Activated CD4-positive, alpha-beta T cell treated with anti-CD3 and anti-CD28 coated beads, Interleukin-2, amount 50 U/mL, for 16 hours (primary cell): ENCODE measurements at regions not wholly inside any gene's neighbourhood (a gene's known extent, or its start where the extent isn't known, plus 50 kb on each side); places are given as distances from the start of the nearest gene placed in this dataset.

ENCODE experiments used
- DNase-seq: peaks from one replicate; pipeline ENCODE4 v3.0.0-alpha.2; 2020

DNA sequence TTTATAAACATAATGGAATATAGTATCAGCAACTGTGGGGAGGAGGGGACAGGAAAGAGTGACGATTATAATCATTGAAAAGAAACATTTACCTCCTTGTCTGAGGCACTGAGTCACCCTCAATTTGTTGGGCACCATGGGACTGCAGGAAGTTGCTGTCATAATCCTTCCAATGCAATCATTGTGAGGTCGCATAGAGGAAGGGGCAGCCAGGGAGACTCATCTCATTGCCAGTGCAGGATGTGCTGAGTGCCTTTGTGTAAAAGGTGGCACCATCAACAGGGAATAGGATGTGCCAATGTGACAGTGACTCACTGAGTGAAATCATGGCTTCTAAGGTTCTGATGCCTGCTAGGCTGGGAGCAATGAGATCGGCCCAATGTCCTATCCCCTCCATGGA is 300.4 kb upstream of the ADAMTS9 start:
- DNase-seq: no peak

DNA sequence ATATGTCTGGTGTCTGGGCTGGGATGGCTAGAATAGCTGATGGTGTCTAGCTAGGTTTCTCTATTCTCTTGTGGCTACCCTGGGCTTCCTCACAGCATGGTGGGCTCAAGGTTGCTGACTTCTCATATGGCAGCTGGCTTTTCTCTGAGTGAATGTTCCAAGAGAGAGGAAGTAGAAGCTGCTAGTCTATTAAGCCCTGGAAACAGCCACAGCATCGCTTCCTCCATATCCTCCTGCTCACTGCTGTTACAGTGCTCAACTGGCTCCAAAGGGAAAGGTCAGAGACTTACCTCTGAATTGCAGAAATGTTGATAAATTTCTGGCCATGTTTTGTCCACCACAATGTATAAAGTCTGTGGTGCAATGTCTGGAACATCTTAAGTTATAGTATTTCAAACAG is 299.9 kb upstream of the ADAMTS9 start:
- DNase-seq: no peak

GRCh38 chr3:64985072-64985471 is 297.3 kb upstream of the ADAMTS9 start:
- no peak for DNase-seq

DNA sequence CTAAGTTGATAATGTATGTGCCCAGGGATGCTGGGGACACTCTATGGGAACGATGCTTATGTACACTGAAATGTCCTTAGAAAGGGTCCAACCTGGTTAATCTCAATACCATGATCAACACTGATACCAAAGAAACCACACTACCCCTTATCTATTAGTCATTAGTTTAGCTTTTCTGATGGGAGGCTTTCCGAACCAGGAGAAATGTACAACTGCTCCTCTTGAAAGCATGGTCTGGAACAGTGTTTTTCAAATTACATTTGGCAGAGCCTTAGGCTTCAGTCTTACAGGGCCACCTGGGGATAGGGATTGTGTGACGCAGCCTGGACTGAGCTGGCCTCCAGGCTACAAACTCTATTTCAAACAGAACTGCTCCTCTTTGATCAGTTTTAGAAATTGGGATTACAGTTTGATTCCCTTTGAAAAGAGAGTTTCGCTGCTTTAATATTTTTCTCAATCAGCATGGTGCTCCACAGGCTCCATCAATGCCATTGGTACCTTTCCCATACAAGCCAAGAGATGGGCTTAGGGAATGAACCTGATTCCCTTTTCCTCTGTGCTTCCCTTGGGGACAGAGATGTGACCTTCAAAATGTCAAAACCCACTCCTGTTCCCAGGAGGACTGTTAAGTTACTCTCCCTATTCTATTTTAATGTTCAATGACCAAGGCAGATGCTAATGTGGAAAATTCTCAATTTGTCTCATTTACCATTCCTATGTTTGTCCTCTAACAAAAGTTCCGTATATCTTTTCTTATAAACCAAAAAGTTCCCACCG is 296.0 kb upstream of the ADAMTS9 start:
- DNase-seq: no peak

DNA sequence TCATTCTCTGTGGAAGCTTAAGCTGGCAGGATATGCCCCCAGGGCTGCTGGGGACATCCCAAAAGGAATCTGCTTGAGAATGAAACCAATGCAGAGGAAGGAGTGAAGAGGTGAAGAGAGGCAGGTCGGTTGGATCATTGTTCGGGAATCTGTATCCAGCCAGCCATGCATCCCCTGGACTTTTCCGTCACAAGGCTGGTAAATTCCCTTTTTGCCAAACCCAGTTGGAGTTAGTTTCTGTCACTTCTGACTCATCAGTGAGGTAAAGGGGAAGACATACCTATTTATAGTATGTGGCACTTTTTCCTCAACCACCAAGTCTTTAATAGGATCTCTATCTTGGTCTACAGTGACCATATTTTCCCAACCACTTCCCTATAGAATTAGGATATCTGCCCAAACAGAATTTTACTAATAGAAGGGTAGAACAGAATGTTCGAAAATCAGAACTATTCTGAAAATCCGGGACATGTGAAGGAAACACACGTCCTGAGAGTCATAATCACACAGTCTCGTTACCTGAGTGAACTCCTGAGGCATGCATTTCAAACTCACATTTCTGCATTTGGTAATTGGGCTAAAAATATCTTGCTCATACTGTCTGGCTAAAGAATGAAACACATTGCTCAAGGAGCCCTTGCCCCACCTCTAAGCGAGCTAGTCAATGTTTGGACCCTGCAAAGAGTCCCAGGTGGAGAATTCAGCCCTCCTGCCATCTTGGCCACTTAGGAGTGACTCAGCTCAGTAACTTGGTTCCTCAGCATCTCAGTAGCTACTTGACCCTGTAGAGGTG is 289.7 kb upstream of the ADAMTS9 start:
- no peak for DNase-seq

- no peak for DNase-seq
These were observed 288.7 kb upstream of the ADAMTS9 start for GRCh38 chr3:64976456-64976855.

- no peak for DNase-seq
These were observed 287.3 kb upstream of the ADAMTS9 start for GRCh38 chr3:64975147-64975546.

DNA sequence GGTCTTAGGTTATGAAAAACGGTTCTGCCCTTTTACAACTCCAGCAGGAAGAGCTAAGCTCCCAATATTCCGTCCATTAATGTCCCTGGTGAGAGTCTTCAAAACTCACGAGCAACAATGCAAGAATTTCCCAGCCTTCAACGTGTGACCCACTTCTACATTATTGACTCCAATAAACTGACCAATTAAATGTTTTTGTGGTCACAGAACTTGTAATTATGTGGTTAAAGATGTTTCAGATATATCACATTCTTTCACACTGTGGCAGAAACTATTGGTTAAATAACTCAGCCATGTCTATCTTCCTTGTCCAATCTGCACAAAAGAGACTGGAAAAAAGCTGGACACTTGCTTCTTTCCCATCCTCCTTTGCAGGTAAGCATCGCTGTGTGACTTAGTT is 286.6 kb upstream of the ADAMTS9 start:
- DNase-seq: no peak

DNA sequence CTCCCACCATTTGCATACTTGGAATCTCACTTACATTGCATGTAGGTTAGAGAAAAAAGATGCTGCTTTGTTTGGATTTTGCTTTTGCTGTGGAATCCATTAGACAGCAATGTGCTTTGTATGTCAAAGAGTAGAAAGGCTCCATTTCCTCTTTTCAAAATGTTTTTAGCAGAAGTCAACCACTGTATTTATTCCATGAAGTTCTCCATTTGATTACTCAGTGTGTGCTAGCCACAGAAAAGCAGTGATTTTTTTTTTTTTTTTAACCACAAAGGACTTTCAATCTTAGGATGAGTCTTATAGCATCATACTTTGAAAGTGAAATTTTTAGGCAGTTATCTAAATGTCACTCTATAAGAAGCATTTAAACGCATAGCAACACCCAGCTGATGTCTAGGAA is 285.0 kb upstream of the ADAMTS9 start:
- DNase-seq: peak; percentile 30

- DNase-seq: no peak
These were observed 283.8 kb upstream of the ADAMTS9 start for GRCh38 chr3:64971602-64972001.

- DNase-seq: no peak
These were observed 282.8 kb upstream of the ADAMTS9 start for GRCh38 chr3:64970634-64971033.

DNA sequence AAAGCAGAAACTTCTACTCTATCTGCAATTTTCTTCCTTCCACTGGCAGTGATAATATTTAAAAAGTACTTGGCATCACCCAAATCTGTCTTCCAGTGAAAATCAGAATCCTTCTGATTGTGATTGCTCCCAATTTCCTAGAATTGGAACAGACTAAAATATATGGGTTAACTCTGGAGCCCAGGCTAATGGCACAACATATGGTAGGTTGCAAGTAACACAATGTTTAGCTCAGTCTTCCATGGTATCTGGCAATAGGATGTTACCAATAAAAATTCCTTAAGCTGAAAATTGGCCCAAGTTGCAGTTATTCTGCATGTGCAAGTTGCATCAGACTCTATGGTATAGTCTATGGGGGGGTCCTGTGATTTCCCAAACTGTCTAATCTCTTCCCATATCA is 273.5 kb upstream of the ADAMTS9 start:
- no peak for DNase-seq

DNA sequence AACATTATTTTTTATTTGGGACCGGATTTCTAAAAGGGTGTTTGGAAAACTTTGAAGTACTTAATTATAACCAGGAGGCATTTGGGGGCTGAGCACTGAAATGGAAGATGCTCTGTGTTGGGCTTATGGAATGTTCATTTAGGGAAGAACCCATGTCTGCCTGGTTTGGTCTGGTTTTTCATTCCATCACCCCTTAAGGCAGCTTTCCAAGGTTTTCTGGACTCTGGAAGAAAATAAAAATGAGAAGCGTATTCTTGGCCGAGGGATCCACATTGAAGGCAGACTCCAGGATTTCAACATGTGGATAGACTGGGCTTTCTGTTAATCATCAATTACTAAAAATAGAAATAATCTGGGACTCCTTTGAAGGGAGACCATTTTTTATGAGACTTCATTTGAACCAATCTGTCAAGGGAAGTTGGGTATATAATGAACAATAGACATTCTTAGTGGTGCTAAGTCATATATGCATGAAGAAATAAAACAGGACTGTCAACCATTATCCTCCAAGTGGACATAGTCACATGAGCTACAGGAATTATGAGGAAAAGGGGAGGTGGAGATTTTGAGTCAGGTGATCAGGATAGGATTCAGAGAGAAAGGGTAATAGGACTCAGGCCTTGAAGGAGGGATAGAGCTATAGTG is 270.5 kb upstream of the ADAMTS9 start:
- no peak for DNase-seq

- DNase-seq: no peak
These were observed 269.8 kb upstream of the ADAMTS9 start for GRCh38 chr3:64957408-64958198.

DNA sequence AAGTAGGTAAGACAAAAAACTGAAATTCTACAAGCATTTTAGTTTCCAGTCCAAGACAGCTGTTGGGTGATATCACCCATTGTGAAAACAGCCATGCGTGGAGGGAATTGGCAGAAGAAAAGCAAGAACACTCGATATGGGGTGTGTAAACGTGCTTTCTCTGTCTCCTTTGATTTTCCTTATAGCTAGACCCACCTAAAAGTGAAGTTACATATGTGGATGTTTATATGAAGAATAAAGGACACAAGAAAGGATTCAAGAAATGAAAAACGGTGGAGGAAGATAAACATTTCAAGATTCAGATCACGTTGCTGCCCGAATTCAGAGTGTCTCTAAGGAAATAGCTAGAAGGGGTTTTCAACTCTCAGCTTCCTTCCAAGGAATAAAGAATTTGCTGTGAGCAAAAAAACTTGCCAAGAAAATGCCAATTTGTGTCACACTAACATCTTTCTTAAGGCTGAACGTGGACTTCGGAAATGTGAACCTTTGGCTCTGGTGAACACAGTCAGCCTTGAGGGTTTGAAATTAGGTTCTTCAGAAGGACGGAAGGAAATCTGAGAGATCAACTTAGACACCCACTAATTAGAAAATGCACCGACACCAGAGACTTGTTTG is 269.0 kb upstream of the ADAMTS9 start:
- no peak for DNase-seq

GRCh38 chr3:64954995-64955636 is 267.3 kb upstream of the ADAMTS9 start:
- no peak for DNase-seq

GRCh38 chr3:64945171-64945729 is 257.4 kb upstream of the ADAMTS9 start:
- DNase-seq: no peak

- no peak for DNase-seq
These were observed 256.1 kb upstream of the ADAMTS9 start for GRCh38 chr3:64943866-64944265.

GRCh38 chr3:64940596-64941348 is 253.0 kb upstream of the ADAMTS9 start:
- no peak for DNase-seq

DNA sequence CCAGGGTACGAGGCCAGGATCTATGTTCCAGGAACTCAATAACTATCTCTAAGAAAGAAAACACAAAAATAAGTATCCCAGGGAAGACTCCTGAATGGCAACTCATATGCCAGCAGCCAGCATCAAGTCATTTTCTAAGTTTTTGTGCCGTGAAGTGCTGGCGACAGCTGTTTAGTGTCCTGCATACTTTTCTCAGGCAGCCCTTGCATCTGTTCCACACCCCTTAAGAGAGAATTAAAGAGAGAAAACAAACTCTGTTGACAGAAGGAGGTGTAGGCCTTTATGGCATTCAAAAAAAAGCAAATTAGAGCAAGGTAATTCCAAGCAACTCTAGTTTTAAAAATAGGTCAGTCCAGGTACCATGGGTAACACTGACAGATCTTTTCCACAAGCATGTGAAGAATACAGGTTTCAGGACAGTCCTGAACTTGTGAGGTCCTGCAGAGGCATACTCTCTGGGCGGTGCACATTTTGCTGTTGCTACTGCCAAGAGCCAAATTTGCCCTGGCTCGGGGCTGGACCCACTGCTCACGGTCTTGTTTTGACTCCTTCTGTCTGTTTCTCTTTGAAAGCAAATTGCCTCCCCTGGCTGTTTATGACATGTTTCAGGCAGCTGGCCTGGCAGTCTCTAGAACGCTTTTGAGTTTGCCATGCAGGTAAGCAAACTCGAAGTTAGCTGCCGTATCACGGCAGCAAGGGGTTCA is 252.1 kb upstream of the ADAMTS9 start:
- DNase-seq: no peak
